Panc1 (cell line): ENCODE measurements at regions not wholly inside any gene's neighbourhood (a gene's known extent, or its start where the extent isn't known, plus 50 kb on each side); places are given as distances from the start of the nearest gene placed in this dataset.

Source experiments
- CTCF ChIP-seq: fragments of 450-650 bp; IDR thresholded peaks from 2 replicates; pipeline ENCODE4 v1.5.1; 2017; ENCODE audit warnings: mild to moderate bottlenecking
- POLR2AphosphoS5 ChIP-seq: IDR thresholded peaks from 2 replicates; pipeline ENCODE4 v1.6.1; 2012; ENCODE audit warnings: mild to moderate bottlenecking, low read depth, low read length, moderate library complexity
- SIN3A ChIP-seq: IDR thresholded peaks from 2 replicates; pipeline ENCODE4 v1.6.1; 2012; ENCODE audit warnings: low read depth, mild to moderate bottlenecking, low read length, moderate library complexity, borderline replicate concordance; ENCODE audit not compliant: insufficient read depth
- TCF7L2 ChIP-seq: IDR thresholded peaks from 2 replicates; pipeline ENCODE4 v1.6.1; 2011; ENCODE audit warnings: mild to moderate bottlenecking, low read depth, low read length, inconsistent platforms
- TF ChIP-seq, protein P1 (sequence below), 2 experiments: IDR thresholded peaks; 2 replicates each; pipeline ENCODE4 v1.6.1; 2011 to 2012; ENCODE audit warnings: low read depth in 2 of 2, control low read depth in 1 of 2, low read length in 1 of 2, mild to moderate bottlenecking in 1 of 2, moderate library complexity in 1 of 2; ENCODE audit not compliant: insufficient read depth in 1 of 2

GRCh38 chr14:62329427-62329826 is 567.2 kb downstream of the SNAPC1 start:
- no peak for TF ChIP-seq POLR2AphosphoS5
- no peak for TF ChIP-seq CTCF
- no peak for TF ChIP-seq SIN3A
- TF ChIP-seq, protein P1, sequence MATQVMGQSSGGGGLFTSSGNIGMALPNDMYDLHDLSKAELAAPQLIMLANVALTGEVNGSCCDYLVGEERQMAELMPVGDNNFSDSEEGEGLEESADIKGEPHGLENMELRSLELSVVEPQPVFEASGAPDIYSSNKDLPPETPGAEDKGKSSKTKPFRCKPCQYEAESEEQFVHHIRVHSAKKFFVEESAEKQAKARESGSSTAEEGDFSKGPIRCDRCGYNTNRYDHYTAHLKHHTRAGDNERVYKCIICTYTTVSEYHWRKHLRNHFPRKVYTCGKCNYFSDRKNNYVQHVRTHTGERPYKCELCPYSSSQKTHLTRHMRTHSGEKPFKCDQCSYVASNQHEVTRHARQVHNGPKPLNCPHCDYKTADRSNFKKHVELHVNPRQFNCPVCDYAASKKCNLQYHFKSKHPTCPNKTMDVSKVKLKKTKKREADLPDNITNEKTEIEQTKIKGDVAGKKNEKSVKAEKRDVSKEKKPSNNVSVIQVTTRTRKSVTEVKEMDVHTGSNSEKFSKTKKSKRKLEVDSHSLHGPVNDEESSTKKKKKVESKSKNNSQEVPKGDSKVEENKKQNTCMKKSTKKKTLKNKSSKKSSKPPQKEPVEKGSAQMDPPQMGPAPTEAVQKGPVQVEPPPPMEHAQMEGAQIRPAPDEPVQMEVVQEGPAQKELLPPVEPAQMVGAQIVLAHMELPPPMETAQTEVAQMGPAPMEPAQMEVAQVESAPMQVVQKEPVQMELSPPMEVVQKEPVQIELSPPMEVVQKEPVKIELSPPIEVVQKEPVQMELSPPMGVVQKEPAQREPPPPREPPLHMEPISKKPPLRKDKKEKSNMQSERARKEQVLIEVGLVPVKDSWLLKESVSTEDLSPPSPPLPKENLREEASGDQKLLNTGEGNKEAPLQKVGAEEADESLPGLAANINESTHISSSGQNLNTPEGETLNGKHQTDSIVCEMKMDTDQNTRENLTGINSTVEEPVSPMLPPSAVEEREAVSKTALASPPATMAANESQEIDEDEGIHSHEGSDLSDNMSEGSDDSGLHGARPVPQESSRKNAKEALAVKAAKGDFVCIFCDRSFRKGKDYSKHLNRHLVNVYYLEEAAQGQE (IDR thresholded peaks at IDR 0.05; ENCODE audit: insufficient read depth in 1 of 2, low read depth in 2 of 2, low read length in 1 of 2): no peak
- no peak for TF ChIP-seq TCF7L2
